Smooth muscle cell (in vitro differentiated cells): ENCODE measurements at regions not wholly inside any gene's neighbourhood (a gene's known extent, or its start where the extent isn't known, plus 50 kb on each side); places are given as distances from the start of the nearest gene placed in this dataset.

ENCODE experiments used
- DNase-seq: peaks from one replicate; lab custom pipeline; 2025; ENCODE audit not compliant: unreplicated experiment; lab: John Stamatoyannopoulos, UW
- H2AFZ ChIP-seq: fragments of 200-600 bp; sonication (generic); 2 replicates; pipeline ENCODE4 v1.6.0; 2016; ENCODE audit warnings: antibody characterized with exemption, low read depth, mild to moderate bottlenecking
- H3F3A ChIP-seq: fragments of 200-600 bp; sonication (generic); 2 replicates; pipeline ENCODE4 v1.6.0; 2017; ENCODE audit warnings: antibody characterized with exemption, low read depth
- H3K27ac ChIP-seq: fragments of 200-600 bp; sonication (generic); 2 replicates; pipeline ENCODE4 v1.5.1; 2016; ENCODE audit warnings: low read depth, mild to moderate bottlenecking
- H3K27me3 ChIP-seq: fragments of 200-600 bp; sonication (generic); 2 replicates; pipeline ENCODE4 v1.6.1; 2016; ENCODE audit warnings: low read depth, mild to moderate bottlenecking
- H3K36me3 ChIP-seq: fragments of 200-600 bp; sonication (generic); 2 replicates; pipeline ENCODE4 v1.5.1; 2016; ENCODE audit warnings: low read depth
- H3K4me1 ChIP-seq: fragments of 200-600 bp; sonication (generic); 2 replicates; pipeline ENCODE4 v1.5.1; 2016; ENCODE audit warnings: low read depth
- H3K4me2 ChIP-seq: fragments of 200-600 bp; sonication (generic); 2 replicates; pipeline ENCODE4 v1.6.0; 2016; ENCODE audit warnings: mild to moderate bottlenecking
- H3K4me3 ChIP-seq: fragments of 200-600 bp; sonication (generic); 2 replicates; pipeline ENCODE4 v1.5.1; 2016; ENCODE audit warnings: mild to moderate bottlenecking
- H3K79me2 ChIP-seq: fragments of 200-600 bp; sonication (generic); 2 replicates; pipeline ENCODE4 v1.6.0; 2016; ENCODE audit warnings: low read depth, mild to moderate bottlenecking
- H3K9ac ChIP-seq: fragments of 200-600 bp; sonication (generic); 2 replicates; pipeline ENCODE4 v1.6.0; 2016; ENCODE audit warnings: low read depth
- H3K9me3 ChIP-seq: fragments of 200-600 bp; sonication (generic); replicated peaks from 2 replicates; pipeline ENCODE4 v1.5.1; 2016; ENCODE audit warnings: low read depth
- H4K20me1 ChIP-seq: fragments of 200-600 bp; sonication (generic); 2 replicates; pipeline ENCODE4 v1.6.0; 2016; ENCODE audit warnings: low read depth
- WGBS: methylation state at CpG from one replicate; pipeline ENCODE4 v1.1.7; 2016; ENCODE audit warnings: low lambda C conversion rate; 5-methylcytosine and 5-hydroxymethylcytosine counted together
- TF ChIP-seq, protein P1 (sequence below): fragments of 200-600 bp; sonication (generic); IDR thresholded peaks from 2 replicates; pipeline ENCODE4 v1.5.1; 2017; ENCODE audit warnings: borderline replicate concordance, mild to moderate bottlenecking, antibody characterized with exemption; ENCODE audit not compliant: insufficient read depth, poor library complexity, severe bottlenecking

GRCh38 chr4:79224777-79225104, 101.1 kb downstream of the NAA11 start:
- no peaks in the 10 kb centered on the region for H3K4me1 ChIP-seq
- no peak overlapping the region for H3K4me2 ChIP-seq
- no peak overlapping the region for H3K27ac ChIP-seq
- TF ChIP-seq, protein P1, sequence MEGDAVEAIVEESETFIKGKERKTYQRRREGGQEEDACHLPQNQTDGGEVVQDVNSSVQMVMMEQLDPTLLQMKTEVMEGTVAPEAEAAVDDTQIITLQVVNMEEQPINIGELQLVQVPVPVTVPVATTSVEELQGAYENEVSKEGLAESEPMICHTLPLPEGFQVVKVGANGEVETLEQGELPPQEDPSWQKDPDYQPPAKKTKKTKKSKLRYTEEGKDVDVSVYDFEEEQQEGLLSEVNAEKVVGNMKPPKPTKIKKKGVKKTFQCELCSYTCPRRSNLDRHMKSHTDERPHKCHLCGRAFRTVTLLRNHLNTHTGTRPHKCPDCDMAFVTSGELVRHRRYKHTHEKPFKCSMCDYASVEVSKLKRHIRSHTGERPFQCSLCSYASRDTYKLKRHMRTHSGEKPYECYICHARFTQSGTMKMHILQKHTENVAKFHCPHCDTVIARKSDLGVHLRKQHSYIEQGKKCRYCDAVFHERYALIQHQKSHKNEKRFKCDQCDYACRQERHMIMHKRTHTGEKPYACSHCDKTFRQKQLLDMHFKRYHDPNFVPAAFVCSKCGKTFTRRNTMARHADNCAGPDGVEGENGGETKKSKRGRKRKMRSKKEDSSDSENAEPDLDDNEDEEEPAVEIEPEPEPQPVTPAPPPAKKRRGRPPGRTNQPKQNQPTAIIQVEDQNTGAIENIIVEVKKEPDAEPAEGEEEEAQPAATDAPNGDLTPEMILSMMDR: no peak
- DNase-seq: no peak
- H4K20me1 ChIP-seq: no peaks in the 10 kb centered on the region
- no peak overlapping the region for H2AFZ ChIP-seq
- no peaks in the 10 kb centered on the region for H3F3A ChIP-seq
- no peak overlapping the region for H3K4me3 ChIP-seq
- H3K9me3 ChIP-seq: no peaks in the 10 kb centered on the region
- no peaks in the 10 kb centered on the region for H3K79me2 ChIP-seq
- no peak overlapping the region for H3K9ac ChIP-seq
- WGBS: 90% methylated on average over 2 of the region's 2 CpGs
- no peaks in the 10 kb centered on the region for H3K27me3 ChIP-seq
- H3K36me3 ChIP-seq: no peaks in the 10 kb centered on the region

GRCh38 chr4:79223993-79224776, 101.7 kb downstream of the NAA11 start:
- no peak overlapping the region for H3K4me3 ChIP-seq
- no peaks in the 10 kb centered on the region for H3K79me2 ChIP-seq
- H2AFZ ChIP-seq: no peak overlapping the region
- no peaks in the 10 kb centered on the region for H3K4me1 ChIP-seq
- no peak overlapping the region for H3K27ac ChIP-seq
- WGBS: 93% methylated on average over 5 of the region's 5 CpGs
- H3K4me2 ChIP-seq: no peak overlapping the region
- H3K27me3 ChIP-seq: no peaks in the 10 kb centered on the region
- H3K9ac ChIP-seq: no peak overlapping the region
- no peaks in the 10 kb centered on the region for H3F3A ChIP-seq
- no peak for DNase-seq
- H3K36me3 ChIP-seq: no peaks in the 10 kb centered on the region
- TF ChIP-seq, protein P1: no peak
- no peaks in the 10 kb centered on the region for H3K9me3 ChIP-seq
- no peaks in the 10 kb centered on the region for H4K20me1 ChIP-seq

- Histone ChIP-seq H3K27ac (no peak overlapping the region), H2AFZ (no peak overlapping the region), H3K27me3 (no peaks in the 10 kb centered on the region), H3K4me1 (peaks cover 13% of the 10 kb centered on the region), H3K9me3 (no peaks in the 10 kb centered on the region), H3K4me3 (no peak overlapping the region), H3K4me2 (no peak overlapping the region), H4K20me1 (no peaks in the 10 kb centered on the region), H3K36me3 (no peaks in the 10 kb centered on the region), H3K9ac (no peak overlapping the region), H3F3A (no peaks in the 10 kb centered on the region), H3K79me2 (no peaks in the 10 kb centered on the region)
- TF ChIP-seq, protein P1: no peak
- DNase-seq: no peak
Measured at GRCh38 chr4:79217025-79217424, 108.8 kb downstream of the NAA11 start.

GRCh38 chr4:79213702-79214101, 112.2 kb downstream of the NAA11 start:
- Histone ChIP-seq H2AFZ (no peak overlapping the region), H3K4me1 (peaks cover 21% of the 10 kb centered on the region), H4K20me1 (no peaks in the 10 kb centered on the region), H3K27me3 (no peaks in the 10 kb centered on the region), H3K27ac (no peak overlapping the region), H3K9me3 (no peaks in the 10 kb centered on the region), H3F3A (no peaks in the 10 kb centered on the region), H3K4me2 (no peak overlapping the region), H3K9ac (no peak overlapping the region), H3K79me2 (no peaks in the 10 kb centered on the region), H3K4me3 (no peak overlapping the region), H3K36me3 (no peaks in the 10 kb centered on the region)
- TF ChIP-seq, protein P1: no peak
- DNase-seq: no peak
